IPS DF 6.9 (cell line): ENCODE measurements at regions not wholly inside any gene's neighbourhood (a gene's known extent, or its start where the extent isn't known, plus 50 kb on each side); places are given as distances from the start of the nearest gene placed in this dataset.

Experiments used
- DNase-seq: peaks from one replicate; pipeline ENCODE4 v3.0.0-alpha.2; 2013; ENCODE audit warnings: low read depth, low spot score
- H3K27ac ChIP-seq: one replicate; pipeline ENCODE4 v1.5.1; 2013; ENCODE audit warnings: low read length, control low read depth
- H3K27me3 ChIP-seq: 2 replicates; pipeline ENCODE4 v1.6.1; 2013; ENCODE audit warnings: mild to moderate bottlenecking, low read length; ENCODE audit not compliant: control insufficient read depth, insufficient read depth
- H3K36me3 ChIP-seq: 2 replicates; pipeline ENCODE4 v1.6.1; 2013; ENCODE audit warnings: low read length; ENCODE audit not compliant: control insufficient read depth, insufficient read depth
- H3K4me1 ChIP-seq: 2 replicates; pipeline ENCODE4 v1.6.1; 2013; ENCODE audit warnings: low read length; ENCODE audit not compliant: control insufficient read depth, insufficient read depth
- H3K4me3 ChIP-seq: 2 replicates; pipeline ENCODE4 v1.5.1; 2013; ENCODE audit warnings: mild to moderate bottlenecking, low read length
- H3K9me3 ChIP-seq: 2 replicates; pipeline ENCODE4 v1.6.1; 2013; ENCODE audit warnings: low read length, inconsistent platforms; ENCODE audit not compliant: control insufficient read depth, insufficient read depth
- WGBS: extraction: QIAGEN DNeasy Blood & Tissue Kit; methylation state at CpG from one replicate; pipeline ENCODE4 v1.1.7; 2013; ENCODE audit warnings: mixed read lengths, missing lambda C conversion rate; ENCODE audit not compliant: insufficient read length, insufficient coverage; 5-methylcytosine and 5-hydroxymethylcytosine counted together

- H3K4me3 ChIP-seq, result no peak overlapping the region
- no CpG with 5 or more reads among the region's 2 CpGs for WGBS
- H3K27me3 ChIP-seq, result no peaks in the 10 kb centered on the region
- H3K9me3 ChIP-seq, result no peaks in the 10 kb centered on the region
- H3K27ac ChIP-seq, result no peak overlapping the region
- no peak for DNase-seq
- no peaks in the 10 kb centered on the region for H3K4me1 ChIP-seq
- no peaks in the 10 kb centered on the region for H3K36me3 ChIP-seq
These were observed 433.2 kb downstream of the USP25 start for GRCh38 chr21:16162953-16163352.

- H3K4me3 ChIP-seq, result no peak overlapping the region
- H3K4me1 ChIP-seq, result no peaks in the 10 kb centered on the region
- DNase-seq, result no peak
- H3K27me3 ChIP-seq, result no peaks in the 10 kb centered on the region
- no peaks in the 10 kb centered on the region for H3K9me3 ChIP-seq
- H3K27ac ChIP-seq, result no peak overlapping the region
- no peaks in the 10 kb centered on the region for H3K36me3 ChIP-seq
- no CpG with 5 or more reads among the region's 4 CpGs for WGBS
These were observed 439.3 kb downstream of the USP25 start for GRCh38 chr21:16169102-16169511.

DNA sequence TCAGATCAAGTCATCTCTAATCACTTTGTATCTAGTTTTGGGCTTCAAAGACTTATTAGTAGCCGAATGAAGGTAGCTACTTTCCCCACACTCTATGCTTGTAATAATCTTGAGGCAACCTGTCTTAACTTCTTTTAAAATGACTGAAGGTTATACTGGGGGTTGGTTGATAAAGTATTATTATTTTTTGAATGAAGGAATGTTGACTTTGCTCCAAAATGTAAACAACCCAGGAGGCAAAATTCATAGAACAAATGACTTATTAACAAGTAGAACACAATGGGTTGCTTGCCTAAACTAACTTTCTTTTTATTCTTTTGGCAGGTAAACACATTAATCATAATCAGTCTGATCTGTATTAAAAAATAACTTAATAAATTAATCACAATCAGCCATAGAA, 440.0 kb downstream of the USP25 start:
- no CpG with 5 or more reads among the region's 1 CpG for WGBS
- Histone ChIP-seq H3K36me3 (no peaks in the 10 kb centered on the region), H3K4me3 (no peak overlapping the region), H3K4me1 (no peaks in the 10 kb centered on the region), H3K9me3 (no peaks in the 10 kb centered on the region), H3K27me3 (no peaks in the 10 kb centered on the region), H3K27ac (no peak overlapping the region)
- DNase-seq, result no peak

GRCh38 chr21:16176570-16176969, 446.8 kb downstream of the USP25 start:
- Histone ChIP-seq H3K27ac (no peak overlapping the region), H3K9me3 (no peaks in the 10 kb centered on the region), H3K4me3 (no peak overlapping the region), H3K4me1 (no peaks in the 10 kb centered on the region), H3K36me3 (no peaks in the 10 kb centered on the region), H3K27me3 (no peaks in the 10 kb centered on the region)
- no peak for DNase-seq

DNA sequence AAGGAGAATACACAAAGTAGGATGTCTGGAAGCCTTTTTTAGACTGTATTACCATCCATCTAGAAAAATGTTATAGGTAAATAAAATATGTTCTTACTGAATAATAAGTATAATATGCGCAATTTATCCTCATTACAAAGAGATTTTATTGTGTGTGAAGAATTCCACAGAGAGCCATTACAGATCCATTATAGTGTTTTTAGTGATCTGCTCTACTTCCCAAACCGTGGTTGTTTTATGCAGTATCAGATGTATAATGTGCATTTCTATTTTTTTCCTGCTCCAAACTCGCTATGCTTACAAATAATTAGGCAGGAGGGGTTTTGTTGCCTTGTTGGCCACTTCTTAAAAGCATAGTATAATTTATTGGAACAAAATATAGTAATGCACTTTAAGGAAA, 447.8 kb downstream of the USP25 start:
- Histone ChIP-seq H3K4me1 (no peaks in the 10 kb centered on the region), H3K27ac (no peak overlapping the region), H3K27me3 (no peaks in the 10 kb centered on the region), H3K36me3 (no peaks in the 10 kb centered on the region), H3K4me3 (no peak overlapping the region), H3K9me3 (no peaks in the 10 kb centered on the region)
- WGBS, result no CpG with 5 or more reads among the region's 3 CpGs
- no peak for DNase-seq

DNA sequence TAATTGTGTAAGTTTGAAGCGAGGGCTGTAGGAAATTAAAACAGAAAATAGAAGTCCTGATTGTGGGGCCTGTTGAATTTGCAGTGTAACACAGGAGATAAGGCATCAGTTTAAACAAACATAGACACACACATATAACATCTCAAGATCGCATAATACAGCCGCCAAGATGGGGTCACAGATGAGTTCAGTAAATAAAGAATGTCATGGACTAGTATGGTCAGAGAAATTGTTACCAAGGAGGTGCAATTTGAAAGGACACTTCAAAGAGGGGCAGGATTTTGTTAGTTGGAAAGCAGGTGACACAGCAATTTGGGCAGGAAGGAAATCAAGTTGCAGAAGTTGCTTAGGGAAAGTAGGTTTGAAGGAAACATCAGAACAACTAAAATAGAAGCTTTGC, 450.0 kb downstream of the USP25 start:
- WGBS, result no CpG with 5 or more reads among the region's 3 CpGs
- DNase-seq, result no peak
- no peaks in the 10 kb centered on the region for H3K36me3 ChIP-seq
- H3K9me3 ChIP-seq, result no peaks in the 10 kb centered on the region
- H3K4me1 ChIP-seq, result no peaks in the 10 kb centered on the region
- no peak overlapping the region for H3K27ac ChIP-seq
- H3K4me3 ChIP-seq, result no peak overlapping the region
- H3K27me3 ChIP-seq, result no peaks in the 10 kb centered on the region

DNA sequence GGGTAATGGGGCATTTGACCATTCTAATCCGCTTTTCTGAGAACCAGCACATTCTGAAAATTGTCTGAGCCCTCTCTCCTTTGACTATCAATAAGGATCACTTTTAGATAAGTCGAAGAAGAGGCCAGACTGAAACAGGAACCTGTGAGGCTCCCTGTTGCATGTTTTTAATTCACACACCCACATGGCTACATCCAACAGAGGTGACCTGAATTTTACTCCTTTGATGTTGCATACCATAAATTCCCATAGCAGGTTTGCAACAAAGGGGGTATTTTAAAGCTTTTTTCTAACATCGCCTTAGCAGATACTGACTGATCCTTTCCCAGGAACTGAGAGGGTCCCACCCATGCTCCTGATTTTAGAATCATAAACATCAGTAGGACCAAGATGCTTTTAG, 450.8 kb downstream of the USP25 start:
- no peak for DNase-seq
- Histone ChIP-seq H3K36me3 (no peaks in the 10 kb centered on the region), H3K4me1 (no peaks in the 10 kb centered on the region), H3K4me3 (no peak overlapping the region), H3K27me3 (no peaks in the 10 kb centered on the region), H3K27ac (no peak overlapping the region), H3K9me3 (no peaks in the 10 kb centered on the region)
- no CpG with 5 or more reads among the region's 3 CpGs for WGBS

GRCh38 chr21:16181018-16181417, 451.2 kb downstream of the USP25 start:
- Histone ChIP-seq H3K4me3 (no peak overlapping the region), H3K9me3 (no peaks in the 10 kb centered on the region), H3K27me3 (no peaks in the 10 kb centered on the region), H3K36me3 (no peaks in the 10 kb centered on the region), H3K27ac (no peak overlapping the region), H3K4me1 (no peaks in the 10 kb centered on the region)
- WGBS, result no CpG with 5 or more reads among the region's 3 CpGs
- no peak for DNase-seq

GRCh38 chr21:16185766-16186165, 456.0 kb downstream of the USP25 start:
- DNase-seq, result no peak
- WGBS, result no CpG with 5 or more reads among the region's 1 CpG

DNA sequence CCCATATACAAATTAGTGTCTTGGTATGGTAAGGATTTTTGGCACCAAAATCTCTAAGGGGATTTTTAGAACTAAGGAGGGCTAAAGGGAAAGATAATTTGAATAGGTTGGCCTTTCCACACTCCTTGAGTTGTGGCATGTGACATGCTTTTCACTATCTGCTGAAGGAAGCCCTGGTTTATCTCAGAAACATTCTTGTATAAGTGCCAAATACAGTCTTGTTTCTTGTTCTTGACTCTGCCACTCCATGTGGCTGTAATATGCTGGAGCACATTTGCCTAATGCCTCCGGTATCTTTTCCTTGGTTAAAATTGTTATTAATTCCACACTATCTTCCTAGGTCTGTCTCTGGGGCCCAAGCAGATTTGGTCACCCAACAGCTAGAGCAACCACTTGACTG, 457.0 kb downstream of the USP25 start:
- H3K27ac ChIP-seq, result no peak overlapping the region
- no CpG with 5 or more reads among the region's 1 CpG for WGBS
- no peaks in the 10 kb centered on the region for H3K36me3 ChIP-seq

More at GRCh38 chr21:16185766-16186165, 456.0 kb downstream of the USP25 start:
- Histone ChIP-seq H3K4me1 (no peaks in the 10 kb centered on the region), H3K27ac (no peak overlapping the region), H3K36me3 (no peaks in the 10 kb centered on the region), H3K27me3 (no peaks in the 10 kb centered on the region), H3K4me3 (no peak overlapping the region), H3K9me3 (no peaks in the 10 kb centered on the region)

DNA sequence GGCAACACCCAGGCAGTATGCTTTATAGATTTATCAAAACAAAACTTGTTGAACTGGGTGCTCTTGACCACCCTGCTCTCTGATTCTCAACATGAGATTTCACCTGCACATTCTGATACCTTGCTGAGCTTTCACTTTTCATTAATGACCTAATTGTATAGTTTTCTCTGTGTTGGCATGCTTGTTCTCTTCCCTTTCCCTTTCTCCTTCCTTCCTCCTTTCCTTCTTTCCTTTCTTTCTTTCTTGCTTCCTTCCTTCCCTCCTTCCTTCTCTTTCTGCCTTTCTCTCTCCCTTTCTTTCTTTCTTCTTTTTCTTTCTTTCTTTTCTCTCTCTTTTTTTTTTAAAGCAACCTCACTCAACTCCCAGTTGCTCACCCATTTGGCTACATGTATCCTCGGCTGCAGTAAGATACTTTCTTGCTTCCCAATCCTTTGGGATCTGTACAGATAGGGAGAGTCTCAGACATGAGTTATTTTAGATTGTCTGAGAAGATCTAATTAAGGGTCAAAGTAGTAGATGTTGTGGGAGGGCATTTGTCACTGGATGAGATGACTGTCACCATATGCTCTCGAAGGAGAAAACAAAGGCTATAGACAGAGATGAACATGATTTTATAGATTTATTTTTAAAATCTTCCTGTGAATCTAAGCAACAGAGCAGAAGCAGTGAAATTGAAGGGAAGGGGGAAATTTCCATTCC, 458.0 kb downstream of the USP25 start:
- no peaks in the 10 kb centered on the region for H3K27me3 ChIP-seq
- no peaks in the 10 kb centered on the region for H3K9me3 ChIP-seq
- H3K4me3 ChIP-seq, result no peak overlapping the region
- no peak for DNase-seq
- H3K36me3 ChIP-seq, result no peaks in the 10 kb centered on the region
- no peak overlapping the region for H3K27ac ChIP-seq
- no peaks in the 10 kb centered on the region for H3K4me1 ChIP-seq
- no CpG with 5 or more reads among the region's 2 CpGs for WGBS

More for the DNA sequence above, 457.0 kb downstream of the USP25 start:
- H3K4me1 ChIP-seq, result no peaks in the 10 kb centered on the region
- no peak overlapping the region for H3K4me3 ChIP-seq
- no peak for DNase-seq
- H3K9me3 ChIP-seq, result no peaks in the 10 kb centered on the region
- H3K27me3 ChIP-seq, result no peaks in the 10 kb centered on the region
